ENCODE measurements at regions not wholly inside any gene's neighbourhood (a gene's known extent, or its start where the extent isn't known, plus 50 kb on each side); places are given as distances from the start of the nearest gene placed in this dataset.

GRCh38 chr16:80355335-80355734, 185.5 kb upstream of the DYNLRB2 start:
- no peak for DNase-seq

- no peak for DNase-seq
Measured at GRCh38 chr16:80350061-80350460, 190.7 kb upstream of the DYNLRB2 start.

GRCh38 chr16:80347900-80348299, 192.9 kb upstream of the DYNLRB2 start:
- DNase-seq = no peak

GRCh38 chr16:80347002-80347401, 193.8 kb upstream of the DYNLRB2 start:
- no peak for DNase-seq

GRCh38 chr16:80346111-80346632, 194.6 kb upstream of the DYNLRB2 start:
- no peak for DNase-seq

- DNase-seq = no peak
Measured at GRCh38 chr16:80345701-80346100, 195.1 kb upstream of the DYNLRB2 start.

- no peak for DNase-seq
Measured at GRCh38 chr16:80344570-80344969, 196.2 kb upstream of the DYNLRB2 start.

GRCh38 chr16:80341263-80341662, 199.5 kb upstream of the DYNLRB2 start:
- DNase-seq = no peak

- no peak for DNase-seq
Measured at GRCh38 chr16:80337786-80338185, 203.0 kb upstream of the DYNLRB2 start.

- DNase-seq = no peak
Measured at GRCh38 chr16:80330803-80331202, 210.0 kb upstream of the DYNLRB2 start.

GRCh38 chr16:80330150-80330549, 210.6 kb upstream of the DYNLRB2 start:
- DNase-seq = no peak

- no peak for DNase-seq
Measured at GRCh38 chr16:80327740-80328139, 213.1 kb upstream of the DYNLRB2 start.

GRCh38 chr16:80324371-80324770, 216.4 kb upstream of the DYNLRB2 start:
- no peak for DNase-seq

GRCh38 chr16:80323808-80324195, 217.0 kb upstream of the DYNLRB2 start:
- no peak for DNase-seq

- DNase-seq = no peak
Measured at GRCh38 chr16:80323187-80323807, 217.5 kb upstream of the DYNLRB2 start.

GRCh38 chr16:80319181-80319580, 221.6 kb upstream of the DYNLRB2 start:
- DNase-seq = no peak

GRCh38 chr16:80318107-80318506, 222.7 kb upstream of the DYNLRB2 start:
- DNase-seq = no peak

- DNase-seq = no peak
Measured at GRCh38 chr16:80317599-80318037, 223.2 kb upstream of the DYNLRB2 start.

GRCh38 chr16:80317116-80317515, 223.7 kb upstream of the DYNLRB2 start:
- no peak for DNase-seq

GRCh38 chr16:80314042-80314441, 226.8 kb upstream of the DYNLRB2 start:
- no peak for DNase-seq

GRCh38 chr16:80309178-80309577, 231.6 kb upstream of the DYNLRB2 start:
- no peak for DNase-seq

GRCh38 chr16:80305410-80305809, 235.4 kb upstream of the DYNLRB2 start:
- no peak for DNase-seq

GRCh38 chr16:80303691-80304090, 237.1 kb upstream of the DYNLRB2 start:
- no peak for DNase-seq

- no peak for DNase-seq
Measured at GRCh38 chr16:80300876-80301275, 239.9 kb upstream of the DYNLRB2 start.

- no peak for DNase-seq
Measured at GRCh38 chr16:80300456-80300855, 240.3 kb upstream of the DYNLRB2 start.

Measured in NCI-H1092 treated with DMSO at 0.1 percent for 48 hours (cell line).